ENCODE measurements at regions not wholly inside any gene's neighbourhood (a gene's known extent, or its start where the extent isn't known, plus 50 kb on each side); places are given as distances from the start of the nearest gene placed in this dataset.

DNA sequence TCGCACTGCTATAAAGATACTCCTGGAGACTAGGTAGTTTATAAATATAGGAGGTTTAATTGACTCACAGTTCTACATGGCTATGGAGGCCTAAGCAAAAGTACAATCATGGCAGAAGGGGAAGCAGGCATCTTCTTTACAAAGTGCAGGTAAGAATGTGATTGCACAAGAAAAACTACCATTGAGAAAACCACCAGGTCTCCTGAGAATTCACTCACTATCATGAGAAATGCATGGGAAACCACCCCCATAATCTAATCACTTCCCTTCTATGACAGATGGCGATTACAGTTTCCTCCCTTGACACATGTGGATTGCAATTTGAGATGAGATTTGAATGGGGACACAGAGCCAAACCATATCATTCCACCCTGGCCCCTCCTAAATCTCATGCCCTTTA lies 121.2 kb upstream of the ST8SIA4 start:
- DNase-seq (ENCODE audit: low spot score): no peak
- Histone ChIP-seq H3K36me3 (replicated peaks in 1 of 2; ENCODE audit: control insufficient read depth in 1 of 2, insufficient read depth in 2 of 2, low read length in 2 of 2) (no peaks in the 10 kb centered on the region), H3K27ac (ENCODE audit: extremely low read length, insufficient read depth, low read length) (no peak overlapping the region), H2AFZ (ENCODE audit: low read length) (no peak overlapping the region), H3K79me2 (ENCODE audit: insufficient read depth, low read length) (no peaks in the 10 kb centered on the region), H3K4me1 (ENCODE audit: insufficient read depth, low read length) (no peaks in the 10 kb centered on the region), H4K20me1 (ENCODE audit: insufficient read depth, low read length) (no peaks in the 10 kb centered on the region), H3K4me3 (replicated peaks in 1 of 3; ENCODE audit: insufficient read depth in 1 of 3, low read depth in 2 of 3, low read length in 3 of 3) (no peak overlapping the region), H3K9ac (ENCODE audit: insufficient read depth, low read depth, low read length) (no peak overlapping the region), H3K4me2 (ENCODE audit: low read depth, low read length) (no peak overlapping the region), H3K27me3 (ENCODE audit: control insufficient read depth in 1 of 2, insufficient read depth in 2 of 2, low read length in 2 of 2) (no peaks in the 10 kb centered on the region), H3K9me3 (ENCODE audit: low read length) (peaks cover 8% of the 10 kb centered on the region; the same call in 1 of the 2 replicates)
- TF ChIP-seq ARHGAP35 (CRISPR knock-in tag; IDR thresholded peaks at IDR 0.05; ENCODE audit: borderline replicate concordance): no peak
- TF ChIP-seq CCAR2 (optimal IDR thresholded peaks at IDR 0.05; ENCODE audit: low read depth, low read length): no peak
- no peak for TF ChIP-seq NFYB (CRISPR knock-in tag; IDR thresholded peaks at IDR 0.05)
- TF ChIP-seq MTF2 (CRISPR knock-in tag; IDR thresholded peaks at IDR 0.05; ENCODE audit: borderline replicate concordance): no peak
- TF ChIP-seq GFI1 (CRISPR knock-in tag; IDR thresholded peaks at IDR 0.05; ENCODE audit: borderline replicate concordance): no peak
- no peak for TF ChIP-seq TARDBP (CRISPR knock-in tag; IDR thresholded peaks at IDR 0.05)
- TF ChIP-seq SALL2 (CRISPR knock-in tag; IDR thresholded peaks at IDR 0.05): no peak
- no peak for TF ChIP-seq POLR2A (IDR thresholded peaks at IDR 0.05; ENCODE audit: insufficient read depth in 1 of 2, low read depth in 2 of 2, low read length in 2 of 2)
- no peak for TF ChIP-seq HDAC6 (IDR thresholded peaks at IDR 0.05; ENCODE audit: low read depth, low read length)
- TF ChIP-seq PHF8 (CRISPR knock-in tag; IDR thresholded peaks at IDR 0.05): no peak
- TF ChIP-seq, protein P1, sequence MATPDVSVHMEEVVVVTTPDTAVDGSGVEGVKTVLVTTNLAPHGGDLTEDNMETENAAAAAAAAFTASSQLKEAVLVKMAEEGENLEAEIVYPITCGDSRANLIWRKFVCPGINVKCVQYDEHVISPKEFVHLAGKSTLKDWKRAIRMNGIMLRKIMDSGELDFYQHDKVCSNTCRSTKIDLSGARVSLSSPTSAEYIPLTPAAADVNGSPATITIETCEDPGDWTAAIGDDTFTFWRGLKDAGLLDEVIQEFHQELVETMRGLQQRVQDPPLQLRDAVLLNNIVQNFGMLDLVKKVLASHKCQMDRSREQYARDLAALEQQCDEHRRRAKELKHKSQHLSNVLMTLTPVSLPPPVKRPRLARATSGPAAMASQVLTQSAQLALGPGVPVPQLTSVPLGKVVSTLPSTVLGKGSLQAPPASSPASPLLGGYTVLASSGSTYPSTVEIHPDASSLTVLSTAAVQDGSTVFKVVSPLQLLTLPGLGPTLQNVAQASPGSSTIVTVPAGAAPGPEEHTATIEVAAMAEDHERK (CRISPR knock-in tag; IDR thresholded peaks at IDR 0.05; ENCODE audit: low read depth): no peak
- no peak for TF ChIP-seq ZNF34 (CRISPR knock-in tag; IDR thresholded peaks at IDR 0.05; ENCODE audit: borderline replicate concordance)
- no peak for TF ChIP-seq HOXA3 (CRISPR knock-in tag; IDR thresholded peaks at IDR 0.05)
- no peak for TF ChIP-seq ZNF496 (CRISPR knock-in tag; IDR thresholded peaks at IDR 0.05; ENCODE audit: insufficient replicate concordance)
- no peak for TF ChIP-seq SUZ12 (IDR thresholded peaks at IDR 0.05; ENCODE audit: low read depth, low read length)
- CTCF ChIA-PET (ENCODE audit: low intra/inter-chr PET ratio, low total read pairs): no interaction called here
- 1% methylated on average over 2 of the region's 2 CpGs for WGBS (ENCODE audit: low lambda C conversion rate)
- no peak for FAIRE-seq
- POLR2A ChIA-PET: no interaction called here
- ATAC-seq: no peak
- intact Hi-C loops (cut with micrococcal nuclease; ENCODE audit: unreplicated experiment) (no loop called here), in situ Hi-C loops (cut with HindIII; ENCODE audit: extremely low pct_ligation_motif_present, low pct_unique_long_range_greater_than_20kb) (no loop called here)
- BruUV-seq (replicated peaks): no TSS peak
